Tibial nerve (tissue), 4 donors: ENCODE measurements at regions not wholly inside any gene's neighbourhood (a gene's known extent, or its start where the extent isn't known, plus 50 kb on each side); places are given as distances from the start of the nearest gene placed in this dataset.

Experiments used
- DNase-seq, 2 donors: peaks; one replicate each; pipeline ENCODE4 v3.0.0-alpha.2; 2019; ENCODE audit warnings: low spot score in 2 of 2
- H3K27ac ChIP-seq, 4 donors: fragments of 200-600 bp; sonication (generic) in 3 of 4; one replicate each; pipeline ENCODE4 v1.5.1; 2017 to 2019; ENCODE audit warnings: mild to moderate bottlenecking in 1 of 4
- H3K27me3 ChIP-seq, 2 donors: fragments of 200-600 bp; sonication (generic) in 1 of 2; one replicate each; pipeline versions ENCODE4 v1.5.1 to v1.6.0; 2017 to 2019
- H3K36me3 ChIP-seq, 3 donors: fragments of 200-600 bp; sonication (generic); one replicate each; pipeline ENCODE4 v1.5.1; 2018 to 2019
- H3K4me1 ChIP-seq, 4 donors: fragments of 200-600 bp; sonication (generic) in 3 of 4; one replicate each; pipeline ENCODE4 v1.5.1; 2017 to 2019
- H3K4me3 ChIP-seq, 4 donors: fragments of 200-600 bp; sonication (generic) in 3 of 4; one replicate each; pipeline ENCODE4 v1.5.1; 2017 to 2019; ENCODE audit warnings: mild to moderate bottlenecking in 1 of 4, moderate library complexity in 1 of 4
- H3K9me3 ChIP-seq, 4 donors: fragments of 200-600 bp; sonication (generic) in 3 of 4; one replicate each; pipeline ENCODE4 v1.5.1; 2017 to 2019
- EP300 ChIP-seq, 2 donors: sonication (generic); formaldehyde crosslinking; IDR thresholded peaks; one replicate each; pipeline ENCODE4 v1.6.1; 2017; ENCODE audit warnings: antibody characterized with exemption in 2 of 2, mild to moderate bottlenecking in 1 of 2
- POLR2A ChIP-seq, 2 donors: fragments of 450-650 bp; IDR thresholded peaks; one replicate each; pipeline ENCODE4 v1.6.1; 2017; ENCODE audit warnings: antibody characterized with exemption in 2 of 2, mild to moderate bottlenecking in 2 of 2, moderate library complexity in 2 of 2
- WGBS, 2 donors: methylation state at CpG; one replicate each; pipeline ENCODE4 v1.1.5; 2018; 5-methylcytosine and 5-hydroxymethylcytosine counted together
- TF ChIP-seq, protein P1 (sequence below), 5 experiments: fragments of 200-600 bp in 3 of 5; fragments of 450-650 bp in 2 of 5; sonication (generic) in 3 of 5; IDR thresholded peaks; one replicate each; pipeline ENCODE4 v1.5.1; 2016 to 2019; ENCODE audit warnings: antibody characterized with exemption in 5 of 5, mild to moderate bottlenecking in 3 of 5, moderate library complexity in 2 of 5

GRCh38 chr5:74268297-74268696 lies 372.2 kb downstream of the ENC1 start:
- DNase-seq: no peak
- Histone ChIP-seq H3K27me3 (no peaks in the 10 kb centered on the region), H3K4me1 (peaks cover 0 to 12% (median 0%) of the 10 kb centered on the region in 4 donors), H3K9me3 (no peaks in the 10 kb centered on the region), H3K4me3 (no peak overlapping the region), H3K27ac (no peak overlapping the region), H3K36me3 (no peaks in the 10 kb centered on the region)
- TF ChIP-seq EP300 (IDR thresholded peaks at IDR 0.05) (no peak), POLR2A (IDR thresholded peaks at IDR 0.05) (no peak)
- 78 to 83% methylated on average over 5 of the region's 5 CpGs for WGBS, 2 donors

DNA sequence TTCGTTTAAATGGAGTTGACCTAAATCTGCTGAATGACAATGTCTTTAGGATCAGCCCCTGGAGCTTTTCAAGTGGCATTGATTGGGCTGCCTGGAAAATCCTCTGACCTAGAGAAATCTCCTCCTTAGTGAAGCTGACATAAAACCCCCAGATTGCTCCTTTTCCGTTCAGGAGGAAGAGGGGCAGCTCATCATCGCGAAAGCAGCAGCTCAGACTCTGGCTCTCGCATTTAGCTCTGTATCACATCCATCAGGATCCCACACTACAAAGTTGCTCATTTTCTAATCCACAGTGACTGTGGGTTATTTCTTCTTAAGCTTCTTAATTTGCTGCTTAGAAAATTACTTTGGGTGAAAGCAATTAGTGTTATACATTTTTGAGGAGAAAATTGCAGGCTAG lies 373.7 kb downstream of the ENC1 start:
- TF ChIP-seq EP300 (IDR thresholded peaks at IDR 0.05): no peak
- no peak for TF ChIP-seq POLR2A (IDR thresholded peaks at IDR 0.05)
- TF ChIP-seq, protein P1, sequence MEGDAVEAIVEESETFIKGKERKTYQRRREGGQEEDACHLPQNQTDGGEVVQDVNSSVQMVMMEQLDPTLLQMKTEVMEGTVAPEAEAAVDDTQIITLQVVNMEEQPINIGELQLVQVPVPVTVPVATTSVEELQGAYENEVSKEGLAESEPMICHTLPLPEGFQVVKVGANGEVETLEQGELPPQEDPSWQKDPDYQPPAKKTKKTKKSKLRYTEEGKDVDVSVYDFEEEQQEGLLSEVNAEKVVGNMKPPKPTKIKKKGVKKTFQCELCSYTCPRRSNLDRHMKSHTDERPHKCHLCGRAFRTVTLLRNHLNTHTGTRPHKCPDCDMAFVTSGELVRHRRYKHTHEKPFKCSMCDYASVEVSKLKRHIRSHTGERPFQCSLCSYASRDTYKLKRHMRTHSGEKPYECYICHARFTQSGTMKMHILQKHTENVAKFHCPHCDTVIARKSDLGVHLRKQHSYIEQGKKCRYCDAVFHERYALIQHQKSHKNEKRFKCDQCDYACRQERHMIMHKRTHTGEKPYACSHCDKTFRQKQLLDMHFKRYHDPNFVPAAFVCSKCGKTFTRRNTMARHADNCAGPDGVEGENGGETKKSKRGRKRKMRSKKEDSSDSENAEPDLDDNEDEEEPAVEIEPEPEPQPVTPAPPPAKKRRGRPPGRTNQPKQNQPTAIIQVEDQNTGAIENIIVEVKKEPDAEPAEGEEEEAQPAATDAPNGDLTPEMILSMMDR (IDR thresholded peaks at IDR 0.05): no peak
- Histone ChIP-seq H3K27ac (no peak overlapping the region), H3K27me3 (no peaks in the 10 kb centered on the region), H3K4me1 (peaks cover 0 to under 1% (median 0%) of the 10 kb centered on the region in 4 donors), H3K36me3 (no peaks in the 10 kb centered on the region), H3K9me3 (no peaks in the 10 kb centered on the region), H3K4me3 (no peak overlapping the region)
- no peak for DNase-seq
- WGBS, 2 donors: 87 to 88% methylated on average over 5 of the region's 5 CpGs

DNA sequence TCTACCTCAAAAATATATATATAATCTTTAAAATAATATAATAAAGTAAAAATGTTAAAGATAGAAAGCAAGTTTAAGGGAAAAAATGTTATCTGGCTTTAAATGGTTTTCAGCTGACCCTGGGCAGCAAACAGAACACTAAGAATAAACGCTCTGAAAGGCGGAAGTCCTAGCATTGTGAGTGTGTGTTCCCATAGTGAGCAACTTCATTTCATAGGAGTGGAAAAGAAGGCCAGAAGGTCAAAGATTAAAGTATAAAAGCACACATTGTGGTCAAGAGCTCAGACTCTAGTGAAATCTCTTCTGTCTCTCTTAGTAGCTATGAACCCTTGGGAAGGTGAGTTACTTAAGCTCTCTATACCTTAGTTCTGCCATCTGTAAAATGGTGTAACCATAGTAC lies 374.4 kb downstream of the ENC1 start:
- WGBS, 2 donors: 56 to 70% methylated on average over 2 of the region's 2 CpGs
- Histone ChIP-seq H3K9me3 (no peaks in the 10 kb centered on the region), H3K4me3 (no peak overlapping the region), H3K27me3 (no peaks in the 10 kb centered on the region), H3K36me3 (no peaks in the 10 kb centered on the region), H3K27ac (no peak overlapping the region), H3K4me1 (no peaks in the 10 kb centered on the region)
- DNase-seq: no peak
- TF ChIP-seq POLR2A (IDR thresholded peaks at IDR 0.05) (no peak), EP300 (IDR thresholded peaks at IDR 0.05) (no peak)
- TF ChIP-seq, protein P1 (IDR thresholded peaks at IDR 0.05): no peak

- WGBS, 2 donors: 83 to 87% methylated on average over 1 of the region's 1 CpG
- Histone ChIP-seq H3K4me3 (no peak overlapping the region), H3K27ac (no peak overlapping the region), H3K9me3 (no peaks in the 10 kb centered on the region), H3K4me1 (peaks cover 0 to 11% (median 4%) of the 10 kb centered on the region in 4 donors), H3K27me3 (no peaks in the 10 kb centered on the region), H3K36me3 (no peaks in the 10 kb centered on the region)
- no peak for TF ChIP-seq POLR2A (IDR thresholded peaks at IDR 0.05)
- TF ChIP-seq, protein P1 (IDR thresholded peaks at IDR 0.05): no peak
- TF ChIP-seq EP300 (IDR thresholded peaks at IDR 0.05): no peak
- no peak for DNase-seq
These were observed 377.9 kb downstream of the ENC1 start for GRCh38 chr5:74262544-74263207.

DNA sequence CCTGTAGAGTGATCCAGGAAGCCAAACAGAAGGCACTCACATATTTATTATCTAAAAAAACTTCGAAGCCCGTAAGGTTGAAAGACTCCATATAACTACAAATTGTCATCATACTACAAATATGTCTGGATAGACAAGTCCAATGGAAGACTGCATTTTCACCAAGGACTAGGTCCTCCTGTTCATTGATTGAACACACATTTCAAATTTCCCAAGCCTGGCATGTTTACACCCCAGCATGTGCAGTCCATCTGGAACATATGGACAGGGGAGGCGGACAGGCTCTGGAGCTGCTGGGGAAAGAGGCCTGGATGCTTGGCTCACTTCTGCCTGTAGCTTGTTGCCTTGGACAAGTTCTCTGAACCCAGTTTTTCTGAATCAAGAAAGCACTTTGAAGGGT lies 378.7 kb downstream of the ENC1 start:
- no peak for DNase-seq
- no peaks in the 10 kb centered on the region for H3K36me3 ChIP-seq
- no peak overlapping the region for H3K27ac ChIP-seq
- no peaks in the 10 kb centered on the region for H3K27me3 ChIP-seq
- no peak for TF ChIP-seq EP300 (IDR thresholded peaks at IDR 0.05)
- TF ChIP-seq, protein P1 (IDR thresholded peaks at IDR 0.05): no peak
- no peak for TF ChIP-seq POLR2A (IDR thresholded peaks at IDR 0.05)
- H3K4me3 ChIP-seq: no peak overlapping the region
- WGBS, 2 donors: 73 to 83% methylated on average over 3 of the region's 3 CpGs
- H3K9me3 ChIP-seq: no peaks in the 10 kb centered on the region
- peaks cover 0 to 19% (median 7%) of the 10 kb centered on the region in 4 donors for H3K4me1 ChIP-seq
